ENCODE measurements at regions not wholly inside any gene's neighbourhood (a gene's known extent, or its start where the extent isn't known, plus 50 kb on each side); places are given as distances from the start of the nearest gene placed in this dataset.

DNA sequence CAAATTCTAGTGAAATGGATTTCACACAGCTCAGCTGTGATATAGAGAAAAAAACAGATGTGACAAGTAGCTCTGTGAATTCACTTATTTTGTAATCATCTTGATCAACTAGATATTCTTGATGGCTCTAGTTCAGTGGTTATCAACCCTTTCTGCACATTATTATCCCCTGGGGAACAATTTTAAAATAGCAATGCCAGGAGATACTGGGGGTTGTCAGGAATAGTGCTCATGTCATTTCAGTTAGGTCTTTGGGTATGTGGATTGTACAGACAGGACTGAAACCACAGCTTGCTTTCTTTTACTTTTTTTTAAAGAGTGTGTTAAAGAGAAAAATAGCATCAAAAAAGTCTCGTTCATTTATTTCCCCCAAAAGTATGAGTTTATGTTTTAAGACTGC is 269.0 kb upstream of the PDGFD start:
- Histone ChIP-seq H3K4me1 (ENCODE audit: control insufficient read depth in 2 of 2, insufficient read depth in 2 of 2, low read length in 2 of 2) (no peaks in the 10 kb centered on the region), H3K9me3 (ENCODE audit: control insufficient read depth in 2 of 2, low read length in 2 of 2) (no peaks in the 10 kb centered on the region), H3K27me3 (ENCODE audit: control insufficient read depth in 2 of 2, insufficient read depth in 2 of 2, low read length in 2 of 2) (no peaks in the 10 kb centered on the region), H3K27ac (ENCODE audit: low read depth in 2 of 2, low read length in 2 of 2) (no peak overlapping the region), H3K4me3 (ENCODE audit: low read length in 2 of 2) (no peak overlapping the region), H3K9ac (ENCODE audit: low read depth in 1 of 2, low read length in 2 of 2) (no peak overlapping the region), H3K36me3 (ENCODE audit: control insufficient read depth in 2 of 2, insufficient read depth in 2 of 2, low read length in 2 of 2) (no peaks in the 10 kb centered on the region)

DNA sequence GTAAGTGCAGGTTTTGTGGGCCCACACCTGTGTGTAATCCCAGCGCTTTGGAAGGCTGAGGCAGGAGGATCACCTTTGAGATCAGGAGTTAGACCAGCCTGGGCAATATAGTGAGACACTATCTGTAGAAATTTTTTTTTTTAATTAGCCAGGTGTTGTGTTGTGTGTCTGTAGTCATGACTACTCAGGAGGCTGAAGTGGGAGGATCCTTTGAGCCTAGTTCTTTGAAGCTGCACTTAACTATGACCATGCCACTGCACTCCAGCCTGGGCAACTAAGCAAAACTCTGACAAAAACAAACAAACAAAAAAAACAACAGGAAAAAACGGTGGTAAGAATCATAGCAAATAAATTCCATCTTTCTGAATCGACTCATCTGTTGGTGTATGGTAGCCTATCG is 268.6 kb upstream of the PDGFD start:
- Histone ChIP-seq H3K36me3 (ENCODE audit: control insufficient read depth in 2 of 2, insufficient read depth in 2 of 2, low read length in 2 of 2) (no peaks in the 10 kb centered on the region), H3K27me3 (ENCODE audit: control insufficient read depth in 2 of 2, insufficient read depth in 2 of 2, low read length in 2 of 2) (no peaks in the 10 kb centered on the region), H3K9ac (ENCODE audit: low read depth in 1 of 2, low read length in 2 of 2) (no peak overlapping the region), H3K9me3 (ENCODE audit: control insufficient read depth in 2 of 2, low read length in 2 of 2) (no peaks in the 10 kb centered on the region), H3K4me3 (ENCODE audit: low read length in 2 of 2) (no peak overlapping the region), H3K27ac (ENCODE audit: low read depth in 2 of 2, low read length in 2 of 2) (no peak overlapping the region), H3K4me1 (ENCODE audit: control insufficient read depth in 2 of 2, insufficient read depth in 2 of 2, low read length in 2 of 2) (no peaks in the 10 kb centered on the region)

DNA sequence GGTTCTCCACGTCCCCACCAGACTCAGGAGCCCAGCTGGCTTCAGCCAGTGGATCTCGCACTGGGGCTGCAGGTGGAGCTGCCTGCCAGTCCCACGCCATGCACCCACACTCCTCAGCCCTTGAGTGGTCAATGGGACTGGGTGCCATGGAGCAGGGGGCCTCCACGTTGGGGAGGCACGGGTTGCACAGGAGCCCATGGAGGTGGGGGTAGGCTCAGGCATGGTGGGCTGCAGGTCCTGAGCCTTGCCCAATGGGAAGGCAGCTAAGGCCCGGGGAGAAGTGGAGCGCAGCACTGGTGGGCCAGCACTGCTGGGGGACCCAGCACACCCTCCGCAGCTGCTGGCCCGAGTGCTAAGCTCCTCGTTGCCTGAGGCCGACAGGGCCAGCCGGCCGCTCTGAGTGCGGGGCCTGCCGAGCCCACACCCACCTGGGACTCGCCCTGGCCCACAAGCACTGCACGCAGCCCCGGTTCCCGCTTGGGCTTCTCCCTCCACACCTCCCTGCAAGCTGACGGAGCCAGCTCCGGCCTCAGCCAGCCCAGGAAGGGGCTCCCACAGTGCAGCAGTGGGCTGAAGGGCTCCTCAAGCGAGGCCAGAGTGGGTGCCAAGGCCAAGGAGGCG is 258.5 kb upstream of the PDGFD start:
- no peaks in the 10 kb centered on the region for H3K4me1 ChIP-seq (ENCODE audit: control insufficient read depth in 2 of 2, insufficient read depth in 2 of 2, low read length in 2 of 2)
- H3K27me3 ChIP-seq (ENCODE audit: control insufficient read depth in 2 of 2, insufficient read depth in 2 of 2, low read length in 2 of 2): no peaks in the 10 kb centered on the region
- no peak overlapping the region for H3K4me3 ChIP-seq (ENCODE audit: low read length in 2 of 2)
- no peak overlapping the region for H3K27ac ChIP-seq (ENCODE audit: low read depth in 2 of 2, low read length in 2 of 2)
- no peaks in the 10 kb centered on the region for H3K36me3 ChIP-seq (ENCODE audit: control insufficient read depth in 2 of 2, insufficient read depth in 2 of 2, low read length in 2 of 2)
- H3K9ac ChIP-seq (ENCODE audit: low read depth in 1 of 2, low read length in 2 of 2): no peak overlapping the region
- H3K9me3 ChIP-seq (ENCODE audit: control insufficient read depth in 2 of 2, low read length in 2 of 2): no peaks in the 10 kb centered on the region

DNA sequence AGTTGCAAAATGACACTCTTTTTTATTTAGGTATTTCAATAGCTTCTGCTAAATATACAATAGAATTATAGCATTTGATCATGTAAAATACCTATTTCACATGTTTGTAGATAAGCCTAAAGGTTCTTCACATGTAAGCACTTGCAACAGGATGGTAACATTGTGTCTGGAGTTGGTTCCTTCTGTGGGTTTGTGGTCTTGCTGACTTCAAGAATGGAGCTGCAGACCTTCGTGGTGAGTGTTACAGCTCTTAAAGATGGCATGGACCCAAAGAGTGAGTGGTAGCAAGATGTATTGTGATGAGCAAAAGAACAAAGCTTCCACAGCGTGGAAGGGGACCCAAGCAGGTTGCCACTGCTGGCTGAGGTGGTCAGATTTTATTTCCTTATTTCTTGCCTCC is 246.4 kb upstream of the PDGFD start:
- H3K4me1 ChIP-seq (ENCODE audit: control insufficient read depth in 2 of 2, insufficient read depth in 2 of 2, low read length in 2 of 2): no peaks in the 10 kb centered on the region
- no peaks in the 10 kb centered on the region for H3K36me3 ChIP-seq (ENCODE audit: control insufficient read depth in 2 of 2, insufficient read depth in 2 of 2, low read length in 2 of 2)
- no peak overlapping the region for H3K27ac ChIP-seq (ENCODE audit: low read depth in 2 of 2, low read length in 2 of 2)
- H3K9me3 ChIP-seq (ENCODE audit: control insufficient read depth in 2 of 2, low read length in 2 of 2): no peaks in the 10 kb centered on the region
- H3K9ac ChIP-seq (ENCODE audit: low read depth in 1 of 2, low read length in 2 of 2): no peak overlapping the region
- no peaks in the 10 kb centered on the region for H3K27me3 ChIP-seq (ENCODE audit: control insufficient read depth in 2 of 2, insufficient read depth in 2 of 2, low read length in 2 of 2)
- no peak overlapping the region for H3K4me3 ChIP-seq (ENCODE audit: low read length in 2 of 2)

DNA sequence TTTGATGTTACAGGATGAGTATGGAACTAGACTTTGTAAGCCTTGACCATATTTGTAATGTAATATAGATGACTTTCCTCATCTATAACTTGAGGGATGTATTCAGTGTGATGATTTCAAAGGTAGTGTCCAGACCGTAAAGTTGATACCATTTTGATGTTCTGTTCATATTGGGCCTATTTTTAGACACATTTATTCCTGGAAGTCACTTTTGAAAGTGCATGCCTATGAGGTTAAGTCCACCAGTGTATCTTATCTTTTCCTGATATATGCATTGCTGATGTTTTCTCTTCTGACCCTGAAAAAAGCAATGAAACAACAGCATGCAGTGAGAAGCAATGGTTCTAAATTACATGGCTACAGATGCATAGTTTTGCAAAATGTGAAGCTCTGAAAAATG is 244.7 kb upstream of the PDGFD start:
- Histone ChIP-seq H3K36me3 (ENCODE audit: control insufficient read depth in 2 of 2, insufficient read depth in 2 of 2, low read length in 2 of 2) (no peaks in the 10 kb centered on the region), H3K4me3 (ENCODE audit: low read length in 2 of 2) (no peak overlapping the region), H3K27ac (ENCODE audit: low read depth in 2 of 2, low read length in 2 of 2) (no peak overlapping the region)

DNA sequence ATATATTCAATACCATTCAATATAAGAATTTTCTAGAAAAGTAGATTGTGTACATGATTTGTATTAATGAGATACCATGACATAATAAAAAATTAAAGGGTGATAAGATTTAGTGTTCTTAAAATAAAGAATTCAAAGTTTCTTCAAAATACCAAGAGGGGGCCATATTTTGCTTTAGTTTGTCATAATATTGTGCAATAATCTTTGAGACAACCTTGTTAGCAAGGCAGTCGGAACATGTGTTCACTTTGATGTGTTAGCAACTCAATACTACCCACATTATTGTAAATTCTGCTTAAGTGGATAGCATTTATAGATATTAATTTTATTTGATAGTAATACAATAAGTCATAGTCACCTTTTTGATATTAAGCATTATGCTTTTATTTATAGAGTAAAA is 241.3 kb upstream of the PDGFD start:
- Histone ChIP-seq H3K36me3 (ENCODE audit: control insufficient read depth in 2 of 2, insufficient read depth in 2 of 2, low read length in 2 of 2) (no peaks in the 10 kb centered on the region), H3K4me3 (ENCODE audit: low read length in 2 of 2) (no peak overlapping the region), H3K4me1 (ENCODE audit: control insufficient read depth in 2 of 2, insufficient read depth in 2 of 2, low read length in 2 of 2) (no peaks in the 10 kb centered on the region), H3K9ac (ENCODE audit: low read depth in 1 of 2, low read length in 2 of 2) (no peak overlapping the region), H3K9me3 (ENCODE audit: control insufficient read depth in 2 of 2, low read length in 2 of 2) (no peaks in the 10 kb centered on the region), H3K27ac (ENCODE audit: low read depth in 2 of 2, low read length in 2 of 2) (no peak overlapping the region), H3K27me3 (ENCODE audit: control insufficient read depth in 2 of 2, insufficient read depth in 2 of 2, low read length in 2 of 2) (no peaks in the 10 kb centered on the region)

More for the DNA sequence above, 244.7 kb upstream of the PDGFD start:
- Histone ChIP-seq H3K9ac (ENCODE audit: low read depth in 1 of 2, low read length in 2 of 2) (no peak overlapping the region), H3K27me3 (ENCODE audit: control insufficient read depth in 2 of 2, insufficient read depth in 2 of 2, low read length in 2 of 2) (no peaks in the 10 kb centered on the region), H3K9me3 (ENCODE audit: control insufficient read depth in 2 of 2, low read length in 2 of 2) (no peaks in the 10 kb centered on the region), H3K4me1 (ENCODE audit: control insufficient read depth in 2 of 2, insufficient read depth in 2 of 2, low read length in 2 of 2) (no peaks in the 10 kb centered on the region)

- no peak overlapping the region for H3K9ac ChIP-seq (ENCODE audit: low read depth in 1 of 2, low read length in 2 of 2)
- H3K9me3 ChIP-seq (ENCODE audit: control insufficient read depth in 2 of 2, low read length in 2 of 2): no peaks in the 10 kb centered on the region
- H3K36me3 ChIP-seq (ENCODE audit: control insufficient read depth in 2 of 2, insufficient read depth in 2 of 2, low read length in 2 of 2): no peaks in the 10 kb centered on the region
- H3K27ac ChIP-seq (ENCODE audit: low read depth in 2 of 2, low read length in 2 of 2): no peak overlapping the region
- no peaks in the 10 kb centered on the region for H3K27me3 ChIP-seq (ENCODE audit: control insufficient read depth in 2 of 2, insufficient read depth in 2 of 2, low read length in 2 of 2)
- no peaks in the 10 kb centered on the region for H3K4me1 ChIP-seq (ENCODE audit: control insufficient read depth in 2 of 2, insufficient read depth in 2 of 2, low read length in 2 of 2)
- no peak overlapping the region for H3K4me3 ChIP-seq (ENCODE audit: low read length in 2 of 2)
These were observed 240.6 kb upstream of the PDGFD start for GRCh38 chr11:104404231-104405175.

- H3K27ac ChIP-seq (ENCODE audit: low read depth in 2 of 2, low read length in 2 of 2): no peak overlapping the region
- no peaks in the 10 kb centered on the region for H3K9me3 ChIP-seq (ENCODE audit: control insufficient read depth in 2 of 2, low read length in 2 of 2)
- no peak overlapping the region for H3K9ac ChIP-seq (ENCODE audit: low read depth in 1 of 2, low read length in 2 of 2)
- H3K4me3 ChIP-seq (ENCODE audit: low read length in 2 of 2): no peak overlapping the region
- no peaks in the 10 kb centered on the region for H3K27me3 ChIP-seq (ENCODE audit: control insufficient read depth in 2 of 2, insufficient read depth in 2 of 2, low read length in 2 of 2)
- H3K4me1 ChIP-seq (ENCODE audit: control insufficient read depth in 2 of 2, insufficient read depth in 2 of 2, low read length in 2 of 2): no peaks in the 10 kb centered on the region
- H3K36me3 ChIP-seq (ENCODE audit: control insufficient read depth in 2 of 2, insufficient read depth in 2 of 2, low read length in 2 of 2): no peaks in the 10 kb centered on the region
These were observed 239.0 kb upstream of the PDGFD start for GRCh38 chr11:104402812-104403521.

- no peaks in the 10 kb centered on the region for H3K36me3 ChIP-seq (ENCODE audit: control insufficient read depth in 2 of 2, insufficient read depth in 2 of 2, low read length in 2 of 2)
- H3K4me3 ChIP-seq (ENCODE audit: low read length in 2 of 2): no peak overlapping the region
- H3K27ac ChIP-seq (ENCODE audit: low read depth in 2 of 2, low read length in 2 of 2): no peak overlapping the region
- H3K9ac ChIP-seq (ENCODE audit: low read depth in 1 of 2, low read length in 2 of 2): no peak overlapping the region
- no peaks in the 10 kb centered on the region for H3K27me3 ChIP-seq (ENCODE audit: control insufficient read depth in 2 of 2, insufficient read depth in 2 of 2, low read length in 2 of 2)
- no peaks in the 10 kb centered on the region for H3K9me3 ChIP-seq (ENCODE audit: control insufficient read depth in 2 of 2, low read length in 2 of 2)
- H3K4me1 ChIP-seq (ENCODE audit: control insufficient read depth in 2 of 2, insufficient read depth in 2 of 2, low read length in 2 of 2): no peaks in the 10 kb centered on the region
These were observed 230.6 kb upstream of the PDGFD start for GRCh38 chr11:104394508-104394907.

DNA sequence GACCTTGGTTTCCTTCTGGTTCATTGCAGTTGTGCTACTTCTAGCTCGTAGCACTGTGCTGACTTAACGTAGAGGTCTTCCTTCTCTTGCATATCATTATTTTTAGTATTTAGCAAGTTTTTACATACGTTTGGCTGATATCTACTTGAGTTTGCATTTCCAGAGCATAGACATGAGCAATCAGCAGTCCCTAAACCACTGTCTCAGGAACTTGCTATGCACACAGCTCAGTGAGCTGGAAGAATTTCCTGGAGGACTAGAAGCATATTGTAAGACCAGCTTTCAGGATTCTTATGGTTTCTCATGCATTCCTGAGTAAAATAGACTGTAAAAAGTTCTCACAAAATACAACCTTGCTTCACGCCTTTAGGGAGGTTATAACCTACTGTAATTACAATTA is 226.7 kb upstream of the PDGFD start:
- H3K27ac ChIP-seq (ENCODE audit: low read depth in 2 of 2, low read length in 2 of 2): no peak overlapping the region
- H3K4me3 ChIP-seq (ENCODE audit: low read length in 2 of 2): no peak overlapping the region
- H3K9me3 ChIP-seq (ENCODE audit: control insufficient read depth in 2 of 2, low read length in 2 of 2): no peaks in the 10 kb centered on the region
- H3K27me3 ChIP-seq (ENCODE audit: control insufficient read depth in 2 of 2, insufficient read depth in 2 of 2, low read length in 2 of 2): no peaks in the 10 kb centered on the region
- H3K4me1 ChIP-seq (ENCODE audit: control insufficient read depth in 2 of 2, insufficient read depth in 2 of 2, low read length in 2 of 2): no peaks in the 10 kb centered on the region
- no peaks in the 10 kb centered on the region for H3K36me3 ChIP-seq (ENCODE audit: control insufficient read depth in 2 of 2, insufficient read depth in 2 of 2, low read length in 2 of 2)
- no peak overlapping the region for H3K9ac ChIP-seq (ENCODE audit: low read depth in 1 of 2, low read length in 2 of 2)

Data from mucosa of rectum (tissue), 2 donors.